ENCODE measurements at regions not wholly inside any gene's neighbourhood (a gene's known extent, or its start where the extent isn't known, plus 50 kb on each side); places are given as distances from the start of the nearest gene placed in this dataset.

GRCh38 chr1:244964112-244964971 is 100.0 kb upstream of the HNRNPU start:
- peak overlapping the region; percentile 14 for H3K9ac ChIP-seq (ENCODE audit: insufficient read length)
- no peaks in the 10 kb centered on the region for H3K9me3 ChIP-seq (ENCODE audit: low read depth, low read length)
- peak overlapping the region; percentile 64; the same call in 1 of the 2 replicates for H3K27ac ChIP-seq
- TF ChIP-seq POLR2AphosphoS5 (IDR thresholded peaks at IDR 0.05; ENCODE audit: borderline replicate concordance, low read depth, low read length) (no peak), EZH2 (IDR thresholded peaks at IDR 0.05) (no peak), FOXP2 (optimal IDR thresholded peaks at IDR 0.05; ENCODE audit: control extremely low read depth, extremely low read length, insufficient read depth) (no peak)
- no peaks in the 10 kb centered on the region for H3K36me3 ChIP-seq (ENCODE audit: insufficient read depth, low read length)
- H3K4me3 ChIP-seq = no peak overlapping the region
- no peak for DNase-seq (ENCODE audit: low read depth, low spot score)

GRCh38 chr1:244963231-244963826 is 99.0 kb upstream of the HNRNPU start:
- no peak for TF ChIP-seq POLR2AphosphoS5 (IDR thresholded peaks at IDR 0.05; ENCODE audit: borderline replicate concordance, low read depth, low read length)
- no peak for TF ChIP-seq FOXP2 (optimal IDR thresholded peaks at IDR 0.05; ENCODE audit: control extremely low read depth, extremely low read length, insufficient read depth)
- no peak for TF ChIP-seq EZH2 (IDR thresholded peaks at IDR 0.05)
- no peak overlapping the region for H3K4me3 ChIP-seq
- no peaks in the 10 kb centered on the region for H3K9me3 ChIP-seq (ENCODE audit: low read depth, low read length)
- H3K27ac ChIP-seq = no peak overlapping the region
- H3K36me3 ChIP-seq (ENCODE audit: insufficient read depth, low read length) = no peaks in the 10 kb centered on the region
- DNase-seq (ENCODE audit: low read depth, low spot score) = no peak
- no peak overlapping the region for H3K9ac ChIP-seq (ENCODE audit: insufficient read length)

GRCh38 chr1:244962130-244962529 is 97.8 kb upstream of the HNRNPU start:
- no peak overlapping the region for H3K4me3 ChIP-seq
- DNase-seq (ENCODE audit: low read depth, low spot score) = no peak
- TF ChIP-seq FOXP2 (optimal IDR thresholded peaks at IDR 0.05; ENCODE audit: control extremely low read depth, extremely low read length, insufficient read depth) = no peak
- no peak for TF ChIP-seq EZH2 (IDR thresholded peaks at IDR 0.05)
- no peak for TF ChIP-seq POLR2AphosphoS5 (IDR thresholded peaks at IDR 0.05; ENCODE audit: borderline replicate concordance, low read depth, low read length)
- H3K9ac ChIP-seq (ENCODE audit: insufficient read length) = peak overlapping the region; percentile 50
- H3K36me3 ChIP-seq (ENCODE audit: insufficient read depth, low read length) = no peaks in the 10 kb centered on the region
- no peaks in the 10 kb centered on the region for H3K9me3 ChIP-seq (ENCODE audit: low read depth, low read length)
- peak overlapping the region; percentile 58; the same call in 1 of the 2 replicates for H3K27ac ChIP-seq

- no peak overlapping the region for H3K4me3 ChIP-seq
- TF ChIP-seq EZH2 (IDR thresholded peaks at IDR 0.05) (no peak), FOXP2 (optimal IDR thresholded peaks at IDR 0.05; ENCODE audit: control extremely low read depth, extremely low read length, insufficient read depth) (no peak), POLR2AphosphoS5 (IDR thresholded peaks at IDR 0.05; ENCODE audit: borderline replicate concordance, low read depth, low read length) (no peak)
- no peak overlapping the region for H3K9ac ChIP-seq (ENCODE audit: insufficient read length)
- H3K36me3 ChIP-seq (ENCODE audit: insufficient read depth, low read length) = no peaks in the 10 kb centered on the region
- no peak overlapping the region for H3K27ac ChIP-seq
- H3K9me3 ChIP-seq (ENCODE audit: low read depth, low read length) = no peaks in the 10 kb centered on the region
- DNase-seq (ENCODE audit: low read depth, low spot score) = no peak
Observed at GRCh38 chr1:244960904-244961303, 96.6 kb upstream of the HNRNPU start.

- no peaks in the 10 kb centered on the region for H3K36me3 ChIP-seq (ENCODE audit: insufficient read depth, low read length)
Observed at GRCh38 chr1:244958593-244958992, 94.2 kb upstream of the HNRNPU start.

GRCh38 chr1:244957525-244957924 is 93.2 kb upstream of the HNRNPU start:
- Histone ChIP-seq H3K36me3 (ENCODE audit: insufficient read depth, low read length) (no peaks in the 10 kb centered on the region), H3K27ac (no peak overlapping the region), H3K9me3 (ENCODE audit: low read depth, low read length) (no peaks in the 10 kb centered on the region), H3K4me3 (no peak overlapping the region), H3K9ac (ENCODE audit: insufficient read length) (no peak overlapping the region)
- no peak for TF ChIP-seq FOXP2 (optimal IDR thresholded peaks at IDR 0.05; ENCODE audit: control extremely low read depth, extremely low read length, insufficient read depth)
- TF ChIP-seq POLR2AphosphoS5 (IDR thresholded peaks at IDR 0.05; ENCODE audit: borderline replicate concordance, low read depth, low read length) = no peak
- no peak for TF ChIP-seq EZH2 (IDR thresholded peaks at IDR 0.05)
- DNase-seq (ENCODE audit: low read depth, low spot score) = no peak

More at GRCh38 chr1:244958593-244958992, 94.2 kb upstream of the HNRNPU start:
- Histone ChIP-seq H3K27ac (no peak overlapping the region), H3K9ac (ENCODE audit: insufficient read length) (no peak overlapping the region), H3K4me3 (no peak overlapping the region), H3K9me3 (ENCODE audit: low read depth, low read length) (no peaks in the 10 kb centered on the region)
- DNase-seq (ENCODE audit: low read depth, low spot score) = no peak
- TF ChIP-seq POLR2AphosphoS5 (IDR thresholded peaks at IDR 0.05; ENCODE audit: borderline replicate concordance, low read depth, low read length) (no peak), FOXP2 (optimal IDR thresholded peaks at IDR 0.05; ENCODE audit: control extremely low read depth, extremely low read length, insufficient read depth) (no peak)

GRCh38 chr1:244957122-244957521 is 92.8 kb upstream of the HNRNPU start:
- H3K9ac ChIP-seq (ENCODE audit: insufficient read length) = no peak overlapping the region
- no peak for DNase-seq (ENCODE audit: low read depth, low spot score)
- TF ChIP-seq FOXP2 (optimal IDR thresholded peaks at IDR 0.05; ENCODE audit: control extremely low read depth, extremely low read length, insufficient read depth) (no peak), POLR2AphosphoS5 (IDR thresholded peaks at IDR 0.05; ENCODE audit: borderline replicate concordance, low read depth, low read length) (no peak), EZH2 (IDR thresholded peaks at IDR 0.05) (no peak)
- H3K36me3 ChIP-seq (ENCODE audit: insufficient read depth, low read length) = no peaks in the 10 kb centered on the region
- no peak overlapping the region for H3K27ac ChIP-seq
- H3K4me3 ChIP-seq = no peak overlapping the region
- no peaks in the 10 kb centered on the region for H3K9me3 ChIP-seq (ENCODE audit: low read depth, low read length)

- Histone ChIP-seq H3K9ac (ENCODE audit: insufficient read length) (no peak overlapping the region), H3K9me3 (ENCODE audit: low read depth, low read length) (no peaks in the 10 kb centered on the region), H3K4me3 (no peak overlapping the region), H3K36me3 (ENCODE audit: insufficient read depth, low read length) (no peaks in the 10 kb centered on the region), H3K27ac (no peak overlapping the region)
- TF ChIP-seq EZH2 (IDR thresholded peaks at IDR 0.05) = no peak
- TF ChIP-seq FOXP2 (optimal IDR thresholded peaks at IDR 0.05; ENCODE audit: control extremely low read depth, extremely low read length, insufficient read depth) = no peak
- TF ChIP-seq POLR2AphosphoS5 (IDR thresholded peaks at IDR 0.05; ENCODE audit: borderline replicate concordance, low read depth, low read length) = no peak
- DNase-seq (ENCODE audit: low read depth, low spot score) = no peak
Observed at GRCh38 chr1:244955661-244956060, 91.3 kb upstream of the HNRNPU start.

Measured in SK-N-MC (cell line).